WERI-Rb-1 (cell line): ENCODE measurements at regions not wholly inside any gene's neighbourhood (a gene's known extent, or its start where the extent isn't known, plus 50 kb on each side); places are given as distances from the start of the nearest gene placed in this dataset.
A peak's percentile ranks its signal among the peaks of the same experiment; 100 is the strongest.

Source experiments
- DNase-seq: peaks from one replicate; pipeline ENCODE4 v3.0.0-alpha.2; 2020
- H3K27ac ChIP-seq: fragments of 250-450 bp; sonication (Bioruptor Pico); 2 replicates; pipeline ENCODE4 v1.5.1; 2020; ENCODE audit warnings: mild to moderate bottlenecking, moderate library complexity
- H3K27me3 ChIP-seq: fragments of 250-450 bp; sonication (Bioruptor Pico); 2 replicates; pipeline ENCODE4 v1.5.1; 2021; ENCODE audit warnings: mild to moderate bottlenecking, low read depth, moderate library complexity; ENCODE audit not compliant: insufficient read depth, severe bottlenecking
- H3K36me3 ChIP-seq: fragments of 250-450 bp; sonication (Bioruptor Pico); 2 replicates; pipeline ENCODE4 v1.5.1; 2020; ENCODE audit warnings: mild to moderate bottlenecking, moderate library complexity
- H3K4me3 ChIP-seq: 2 replicates; pipeline ENCODE4 v1.5.1; 2011; ENCODE audit warnings: low read depth, mild to moderate bottlenecking, control low read depth, low read length
- H3K9me3 ChIP-seq: fragments of 250-450 bp; sonication (Bioruptor Pico); 2 replicates; pipeline ENCODE4 v1.5.1; 2021; ENCODE audit warnings: mild to moderate bottlenecking, moderate library complexity; ENCODE audit not compliant: severe bottlenecking
- CTCF ChIP-seq: IDR thresholded peaks from 2 replicates; pipeline ENCODE4 v1.5.1; 2011; ENCODE audit warnings: low read depth, mild to moderate bottlenecking, control low read depth, inconsistent platforms, low read length

GRCh38 chr6:94254689-94255088 lies 835.3 kb upstream of the EPHA7 start:
- Histone ChIP-seq H3K9me3 (no peaks in the 10 kb centered on the region), H3K4me3 (no peak overlapping the region), H3K27ac (no peak overlapping the region), H3K36me3 (no peaks in the 10 kb centered on the region), H3K27me3 (no peaks in the 10 kb centered on the region)
- DNase-seq, result no peak
- TF ChIP-seq CTCF, result peak; percentile 35

- no peaks in the 10 kb centered on the region for H3K27me3 ChIP-seq
- no peak for DNase-seq
- H3K27ac ChIP-seq, result no peak overlapping the region
- no peak for TF ChIP-seq CTCF
- no peaks in the 10 kb centered on the region for H3K9me3 ChIP-seq
- H3K4me3 ChIP-seq, result no peak overlapping the region
- H3K36me3 ChIP-seq, result no peaks in the 10 kb centered on the region
These were observed 832.5 kb upstream of the EPHA7 start for GRCh38 chr6:94251878-94252277.

GRCh38 chr6:94245395-94245794 lies 826.0 kb upstream of the EPHA7 start:
- no peak overlapping the region for H3K4me3 ChIP-seq
- H3K27me3 ChIP-seq, result no peaks in the 10 kb centered on the region
- DNase-seq, result no peak
- H3K36me3 ChIP-seq, result no peaks in the 10 kb centered on the region
- no peaks in the 10 kb centered on the region for H3K9me3 ChIP-seq
- no peak for TF ChIP-seq CTCF
- H3K27ac ChIP-seq, result no peak overlapping the region

- no peaks in the 10 kb centered on the region for H3K9me3 ChIP-seq
These were observed 819.5 kb upstream of the EPHA7 start for GRCh38 chr6:94238868-94239267.

GRCh38 chr6:94227741-94228140 lies 808.4 kb upstream of the EPHA7 start:
- Histone ChIP-seq H3K9me3 (no peaks in the 10 kb centered on the region), H3K4me3 (no peak overlapping the region), H3K27me3 (no peaks in the 10 kb centered on the region), H3K36me3 (no peaks in the 10 kb centered on the region), H3K27ac (no peak overlapping the region)
- no peak for DNase-seq
- TF ChIP-seq CTCF, result no peak

More at GRCh38 chr6:94238868-94239267, 819.5 kb upstream of the EPHA7 start:
- no peak for DNase-seq
- H3K27me3 ChIP-seq, result no peaks in the 10 kb centered on the region
- TF ChIP-seq CTCF, result no peak
- no peak overlapping the region for H3K27ac ChIP-seq
- no peak overlapping the region for H3K4me3 ChIP-seq
- H3K36me3 ChIP-seq, result no peaks in the 10 kb centered on the region

- Histone ChIP-seq H3K9me3 (no peaks in the 10 kb centered on the region), H3K27ac (no peak overlapping the region), H3K36me3 (no peaks in the 10 kb centered on the region), H3K4me3 (no peak overlapping the region), H3K27me3 (no peaks in the 10 kb centered on the region)
- TF ChIP-seq CTCF, result no peak
- no peak for DNase-seq
These were observed 798.5 kb upstream of the EPHA7 start for GRCh38 chr6:94217836-94218235.
